ENCODE measurements at regions not wholly inside any gene's neighbourhood (a gene's known extent, or its start where the extent isn't known, plus 50 kb on each side); places are given as distances from the start of the nearest gene placed in this dataset.
"Not testable (repeated sequence)": the region's sequence is repeated elsewhere in the genome, so short reads cannot be mapped to it uniquely, and the experiment has no call there.

DNA sequence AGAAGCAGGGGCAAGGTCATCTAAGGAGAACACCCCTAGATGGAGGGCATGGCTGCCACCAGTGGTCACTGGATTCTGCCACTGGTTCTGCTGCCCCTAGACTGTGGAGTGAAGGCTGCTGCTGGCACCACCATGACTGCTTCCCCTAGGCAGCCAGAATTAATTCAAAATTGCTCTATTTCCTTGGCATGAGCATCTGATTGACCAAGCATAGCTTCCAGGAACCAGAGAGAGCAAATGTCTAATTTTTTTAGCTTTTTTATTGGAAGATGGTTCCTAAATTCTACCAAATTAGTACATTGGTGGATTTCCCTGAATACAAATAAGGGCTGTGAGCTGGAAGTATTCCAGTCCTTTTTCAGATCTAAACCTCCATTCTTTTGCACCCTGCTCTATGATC is 270.2 kb upstream of the GBE1 start:
- no peak for DNase-seq (ENCODE audit: low read depth, low spot score)

- DNase-seq (ENCODE audit: low read depth, low spot score), result peak; percentile 35
These were observed 269.5 kb upstream of the GBE1 start for GRCh38 chr3:82030916-82031315.

- no peak for DNase-seq (ENCODE audit: low read depth, low spot score)
These were observed 261.4 kb upstream of the GBE1 start for GRCh38 chr3:82022836-82023235.

DNA sequence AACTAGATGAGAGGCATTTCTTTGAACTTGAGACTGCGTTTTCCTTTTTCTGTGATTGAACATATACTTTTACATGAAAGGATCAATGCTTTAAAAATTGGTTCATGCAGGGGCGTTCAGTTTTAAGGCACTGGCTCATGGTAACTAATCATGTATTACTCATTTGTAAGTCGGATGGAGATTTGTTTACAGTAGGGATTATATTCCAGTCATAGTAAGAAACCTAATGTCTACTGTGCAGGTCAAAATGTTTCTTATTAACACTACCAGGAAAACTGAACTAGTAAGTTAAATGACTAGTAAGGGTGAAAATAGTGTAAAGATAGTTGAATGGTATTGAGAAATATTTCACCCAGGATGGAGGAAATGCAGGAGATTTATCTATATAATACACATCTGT is 258.8 kb upstream of the GBE1 start:
- DNase-seq (ENCODE audit: low read depth, low spot score), result no peak

DNA sequence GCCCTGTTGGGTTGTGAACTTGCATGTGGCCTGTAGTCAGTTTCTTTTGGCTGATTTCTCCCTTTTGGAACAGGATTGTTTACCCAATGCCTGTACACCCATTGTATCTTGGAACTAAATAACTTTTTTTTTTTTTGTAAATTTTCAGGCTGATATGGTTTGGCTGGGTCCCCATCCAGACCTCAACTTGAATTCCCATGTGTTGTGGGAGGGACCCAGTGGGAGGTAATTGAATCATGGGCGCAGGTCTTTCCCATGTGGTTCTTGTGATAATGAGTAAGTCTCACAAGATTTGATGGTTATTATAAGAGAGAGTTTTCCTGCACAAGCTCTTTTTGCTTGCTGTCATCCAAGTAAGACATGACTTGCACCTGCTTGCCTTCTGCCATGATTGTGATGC is 253.8 kb upstream of the GBE1 start:
- DNase-seq (ENCODE audit: low read depth, low spot score), result no peak

DNA sequence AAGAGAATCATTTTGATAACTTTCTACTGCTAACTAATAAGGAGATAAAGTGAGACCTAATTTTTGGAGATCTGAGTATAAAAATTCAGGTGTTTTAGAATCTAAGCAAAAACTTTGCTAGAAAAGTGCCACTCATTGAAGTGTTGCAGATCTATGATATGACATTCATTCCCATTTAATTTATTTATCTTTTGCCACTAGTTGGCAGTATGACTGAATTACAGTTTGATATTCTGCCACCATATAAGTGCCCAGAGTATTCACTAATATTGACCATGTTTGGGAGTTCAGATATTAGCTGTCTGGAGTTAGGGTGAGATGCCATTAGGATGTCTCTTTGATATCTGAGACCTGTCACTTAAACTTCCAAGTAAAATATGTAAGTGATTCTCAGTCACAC is 251.3 kb upstream of the GBE1 start:
- no peak for DNase-seq (ENCODE audit: low read depth, low spot score)

DNA sequence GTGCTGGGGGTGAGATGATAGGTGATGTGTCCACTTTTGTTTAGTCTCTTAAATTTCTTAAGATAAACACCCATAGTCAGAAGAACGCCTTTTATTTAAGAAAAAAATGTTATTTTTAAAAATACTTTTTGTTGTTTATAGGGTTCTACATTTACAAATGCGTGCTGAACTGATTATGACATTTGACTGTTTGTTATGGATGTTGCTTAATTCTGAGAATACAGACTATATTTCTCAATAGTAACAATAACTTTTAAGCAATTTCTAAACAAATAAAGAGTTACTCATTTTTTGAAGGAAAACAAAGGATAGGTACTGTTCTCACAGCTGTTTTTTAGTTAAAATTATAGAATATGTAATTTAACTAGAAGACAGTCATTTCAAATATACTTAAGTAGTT is 249.9 kb upstream of the GBE1 start:
- DNase-seq (ENCODE audit: low read depth, low spot score), result no peak

GRCh38 chr3:82005266-82005665 is 243.8 kb upstream of the GBE1 start:
- no peak for DNase-seq (ENCODE audit: low read depth, low spot score)

DNA sequence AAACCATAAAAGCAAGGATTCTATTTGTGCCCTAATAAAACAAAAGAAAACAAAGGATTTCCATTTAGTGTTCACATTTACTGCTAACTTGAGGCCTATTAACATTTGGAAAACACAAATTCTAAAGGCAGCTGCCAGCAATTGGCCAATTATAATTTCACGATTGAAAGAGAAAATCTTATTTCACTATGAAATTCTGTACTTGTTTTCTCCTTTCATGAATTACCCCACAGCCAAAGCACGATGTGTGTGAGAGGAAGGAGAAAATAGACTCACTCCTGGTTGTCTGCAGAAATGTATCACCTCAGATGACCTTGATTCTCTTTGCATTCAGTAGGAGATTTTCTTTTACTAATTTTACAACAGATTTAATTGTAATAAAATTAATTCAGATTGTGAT is 242.8 kb upstream of the GBE1 start:
- DNase-seq (ENCODE audit: low read depth, low spot score), result no peak

- DNase-seq (ENCODE audit: low read depth, low spot score), result no peak
These were observed 241.7 kb upstream of the GBE1 start for GRCh38 chr3:82002986-82003642.

DNA sequence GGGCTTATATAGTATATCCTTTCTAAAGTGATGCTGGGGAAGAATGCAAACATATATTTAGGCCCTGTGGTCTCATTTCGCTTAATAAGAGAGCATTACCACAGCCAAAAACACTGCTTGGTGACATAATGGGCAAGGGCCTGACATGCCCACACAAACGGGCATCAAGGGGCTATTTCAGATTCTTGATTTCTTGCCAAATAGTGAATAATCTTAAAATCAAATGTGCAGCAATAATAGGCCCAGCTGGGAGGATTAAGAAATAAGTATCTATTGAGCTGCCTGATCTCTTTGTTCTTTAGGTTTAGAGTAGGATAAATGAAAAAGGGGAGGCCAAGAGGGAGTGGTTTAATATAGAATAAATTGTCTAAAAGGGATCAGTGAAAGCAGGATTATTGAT is 241.0 kb upstream of the GBE1 start:
- DNase-seq (ENCODE audit: low read depth, low spot score), result no peak

- no peak for DNase-seq (ENCODE audit: low read depth, low spot score)
These were observed 240.0 kb upstream of the GBE1 start for GRCh38 chr3:82001276-82001923.

DNA sequence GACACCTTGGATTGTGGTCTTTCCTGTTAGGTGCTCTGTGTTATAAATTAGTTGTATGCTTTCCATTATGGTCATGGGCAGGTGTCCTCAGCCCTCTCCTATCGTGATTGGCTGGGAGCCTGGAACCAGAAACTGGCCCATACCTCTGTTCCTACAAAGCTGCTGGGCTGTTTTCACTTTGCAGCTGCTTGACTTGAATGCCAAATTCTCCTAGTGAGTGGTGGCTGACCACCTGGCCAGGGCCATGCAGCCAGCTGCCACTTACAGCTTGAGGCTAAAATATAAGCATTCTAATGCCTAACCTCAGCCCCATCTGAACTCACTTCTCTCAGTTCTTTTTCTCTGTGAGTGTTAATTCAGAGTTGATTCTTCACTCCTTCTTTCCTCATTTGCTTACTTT is 239.3 kb upstream of the GBE1 start:
- no peak for DNase-seq (ENCODE audit: low read depth, low spot score)

DNA sequence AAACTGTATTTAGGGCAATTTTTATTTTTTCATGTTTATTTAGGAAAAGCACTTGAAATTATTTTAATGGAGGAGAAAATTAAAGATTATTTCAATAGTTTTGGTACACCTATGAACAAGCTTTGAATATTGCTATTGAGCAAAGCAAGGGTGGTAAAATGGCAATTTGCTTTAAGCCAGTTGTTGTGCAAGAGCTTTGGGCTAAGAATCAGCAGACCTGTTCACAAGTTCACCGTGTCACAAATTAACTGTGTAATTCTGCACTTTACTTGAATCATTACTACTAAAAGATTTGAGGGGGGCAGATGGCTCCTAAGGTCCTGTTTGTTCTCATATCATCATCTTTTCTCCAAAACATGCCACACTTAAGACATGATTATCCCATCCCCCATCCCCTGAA is 238.9 kb upstream of the GBE1 start:
- no peak for DNase-seq (ENCODE audit: low read depth, low spot score)

DNA sequence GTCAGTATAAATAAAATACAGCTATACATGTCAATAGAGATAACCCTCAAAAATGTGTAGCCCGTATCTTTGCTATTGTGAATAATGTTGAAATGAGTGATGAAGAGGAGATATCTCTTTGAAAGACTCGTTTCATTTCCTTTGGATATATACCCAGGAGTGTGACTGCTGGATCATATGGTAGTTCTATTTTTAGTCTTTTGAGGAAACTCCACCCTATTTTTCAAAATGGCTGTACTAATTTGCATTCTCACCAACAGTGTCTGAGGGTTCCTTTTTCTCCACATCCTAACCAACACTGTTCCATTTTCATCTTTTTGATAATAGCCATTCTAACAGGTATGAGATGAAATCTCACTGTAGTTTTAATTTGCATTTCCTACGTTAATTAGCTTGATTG is 237.5 kb upstream of the GBE1 start:
- DNase-seq (ENCODE audit: low read depth, low spot score), result no peak

DNA sequence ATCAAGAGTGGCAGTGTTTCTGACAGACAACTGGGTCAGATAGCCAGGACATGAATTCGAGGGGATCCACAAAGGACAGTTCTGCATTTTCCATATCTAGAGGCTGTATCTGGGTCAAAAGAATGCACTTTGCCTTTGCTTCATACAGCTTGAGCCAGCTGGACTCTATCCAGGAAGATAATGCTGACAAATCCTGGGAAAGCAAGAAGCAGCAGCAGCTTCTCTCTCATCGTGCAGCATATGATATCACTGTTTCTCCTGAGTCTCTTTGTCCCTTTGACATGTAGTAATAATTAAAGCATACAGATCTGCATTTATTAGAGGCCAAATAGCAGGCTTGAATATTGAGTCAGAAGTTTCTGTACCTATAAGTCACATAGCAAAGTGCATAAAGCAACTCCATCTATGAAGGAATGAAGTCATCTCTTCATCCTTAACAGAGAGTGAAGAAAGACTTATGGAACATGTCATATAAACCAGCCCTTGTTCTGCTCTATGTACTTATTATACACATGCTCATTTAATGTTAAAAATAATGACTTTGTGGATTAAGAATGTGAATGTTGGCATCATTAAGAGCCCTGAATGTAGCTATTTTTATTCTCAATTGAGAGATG is 236.8 kb upstream of the GBE1 start:
- DNase-seq (ENCODE audit: low read depth, low spot score), result no peak

DNA sequence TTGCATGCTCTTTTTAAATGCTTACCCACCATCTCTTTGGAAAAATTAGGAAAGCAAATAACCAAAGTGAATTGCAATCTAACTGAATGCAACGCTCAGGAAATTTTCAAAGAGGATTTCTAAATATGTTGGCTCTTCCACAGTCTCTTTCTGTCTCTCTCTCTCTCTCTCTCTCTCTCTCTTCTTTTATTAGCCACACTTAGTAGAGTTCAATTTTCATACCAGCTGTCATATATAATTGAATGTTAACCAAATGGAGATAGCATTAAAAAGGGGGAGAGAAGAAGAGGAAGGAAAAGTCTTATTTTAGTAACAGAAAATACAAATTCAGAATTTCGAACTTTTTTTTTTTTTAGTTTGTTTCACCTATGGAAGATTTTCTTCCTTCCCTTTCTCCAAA is 235.9 kb upstream of the GBE1 start:
- DNase-seq (ENCODE audit: low read depth, low spot score), result no peak

DNA sequence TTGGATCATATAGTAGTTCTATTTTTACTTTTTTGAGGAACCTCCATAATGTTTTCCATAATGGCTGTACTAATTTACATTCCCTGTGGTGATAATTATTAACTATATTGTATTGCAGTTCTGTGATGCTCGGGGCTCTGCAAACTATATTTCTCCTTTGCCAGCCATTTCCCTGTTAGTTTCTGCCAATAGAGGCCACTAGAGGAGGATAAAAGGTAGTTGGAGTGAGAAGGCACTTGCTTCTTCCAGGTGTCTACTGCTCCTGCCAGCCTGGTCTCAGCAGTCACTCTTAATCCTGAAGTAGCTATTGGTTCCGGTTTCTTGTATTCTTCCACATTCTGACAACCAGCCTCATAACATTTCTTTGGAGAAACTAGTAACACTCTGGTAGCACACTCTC is 233.9 kb upstream of the GBE1 start:
- DNase-seq (ENCODE audit: low read depth, low spot score), result no peak

GRCh38 chr3:81989758-81990157 is 228.3 kb upstream of the GBE1 start:
- DNase-seq (ENCODE audit: low read depth, low spot score), result no peak

DNA sequence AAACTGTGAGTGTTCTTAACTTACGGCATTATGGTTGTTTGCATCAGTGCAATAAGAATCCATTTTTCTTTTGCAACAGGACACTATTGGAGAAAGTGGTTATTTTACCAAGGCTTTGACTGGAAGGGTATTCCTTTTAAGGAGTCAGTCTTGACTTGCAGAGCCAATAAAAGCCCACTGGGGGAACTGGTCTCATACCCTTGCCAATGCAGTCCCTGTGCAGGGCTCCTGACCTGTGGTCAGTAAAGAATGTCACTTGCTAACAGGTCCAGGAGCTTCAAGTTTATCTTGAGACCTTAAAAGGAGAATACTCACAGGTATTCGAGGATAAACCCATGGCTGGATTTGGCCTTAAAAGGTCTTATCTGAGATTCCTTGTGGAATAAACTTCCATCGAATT is 227.8 kb upstream of the GBE1 start:
- DNase-seq (ENCODE audit: low read depth, low spot score), result no peak

GRCh38 chr3:81987412-81987811 is 226.0 kb upstream of the GBE1 start:
- DNase-seq (ENCODE audit: low read depth, low spot score), result not testable (repeated sequence)

GRCh38 chr3:81985996-81986723 is 224.7 kb upstream of the GBE1 start:
- no peak for DNase-seq (ENCODE audit: low read depth, low spot score)

GRCh38 chr3:81983382-81983781 is 221.9 kb upstream of the GBE1 start:
- no peak for DNase-seq (ENCODE audit: low read depth, low spot score)

All from smooth muscle cell of the brain vasculature (primary cell).